Bronchial epithelial cell (primary cell): ENCODE measurements at regions not wholly inside any gene's neighbourhood (a gene's known extent, or its start where the extent isn't known, plus 50 kb on each side); places are given as distances from the start of the nearest gene placed in this dataset.

Experiments used
- DNase-seq: peaks from one replicate; pipeline ENCODE4 v3.0.0-alpha.2; 2010; ENCODE audit warnings: low read depth
- FAIRE-seq: peaks from 2 replicates; lab custom pipeline; 2011; peaks lifted over from hg19 to GRCh38; lab: Jason Lieb, UNC
- H3K27me3 ChIP-seq: 2 replicates; pipeline ENCODE4 v1.5.1; 2011; ENCODE audit warnings: low read length; ENCODE audit not compliant: control insufficient read depth, insufficient read depth
- H3K36me3 ChIP-seq: 2 replicates; pipeline ENCODE4 v1.5.1; 2011; ENCODE audit warnings: low read length; ENCODE audit not compliant: control insufficient read depth, insufficient read depth
- H3K4me3 ChIP-seq: 2 replicates; pipeline ENCODE4 v1.5.1; 2011; ENCODE audit warnings: mild to moderate bottlenecking, low read depth, low read length, control low read depth
- TF ChIP-seq, protein P1 (sequence below): IDR thresholded peaks from 2 replicates; pipeline ENCODE4 v1.5.1; 2011; ENCODE audit warnings: mild to moderate bottlenecking, moderate library complexity, low read length, control low read depth, inconsistent platforms; ENCODE audit not compliant: insufficient read depth, severe bottlenecking

GRCh38 chrX:45771560-45772340, 571.1 kb upstream of the DIPK2B start:
- DNase-seq = peak; percentile 59
- no peak for FAIRE-seq
- Histone ChIP-seq H3K4me3 (peak overlapping the region; percentile 47), H3K27me3 (no peaks in the 10 kb centered on the region), H3K36me3 (no peaks in the 10 kb centered on the region)
- TF ChIP-seq, protein P1, sequence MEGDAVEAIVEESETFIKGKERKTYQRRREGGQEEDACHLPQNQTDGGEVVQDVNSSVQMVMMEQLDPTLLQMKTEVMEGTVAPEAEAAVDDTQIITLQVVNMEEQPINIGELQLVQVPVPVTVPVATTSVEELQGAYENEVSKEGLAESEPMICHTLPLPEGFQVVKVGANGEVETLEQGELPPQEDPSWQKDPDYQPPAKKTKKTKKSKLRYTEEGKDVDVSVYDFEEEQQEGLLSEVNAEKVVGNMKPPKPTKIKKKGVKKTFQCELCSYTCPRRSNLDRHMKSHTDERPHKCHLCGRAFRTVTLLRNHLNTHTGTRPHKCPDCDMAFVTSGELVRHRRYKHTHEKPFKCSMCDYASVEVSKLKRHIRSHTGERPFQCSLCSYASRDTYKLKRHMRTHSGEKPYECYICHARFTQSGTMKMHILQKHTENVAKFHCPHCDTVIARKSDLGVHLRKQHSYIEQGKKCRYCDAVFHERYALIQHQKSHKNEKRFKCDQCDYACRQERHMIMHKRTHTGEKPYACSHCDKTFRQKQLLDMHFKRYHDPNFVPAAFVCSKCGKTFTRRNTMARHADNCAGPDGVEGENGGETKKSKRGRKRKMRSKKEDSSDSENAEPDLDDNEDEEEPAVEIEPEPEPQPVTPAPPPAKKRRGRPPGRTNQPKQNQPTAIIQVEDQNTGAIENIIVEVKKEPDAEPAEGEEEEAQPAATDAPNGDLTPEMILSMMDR = no peak

- TF ChIP-seq, protein P1 = no peak
- H3K36me3 ChIP-seq = no peaks in the 10 kb centered on the region
- DNase-seq = peak; percentile 91
- FAIRE-seq = no peak
- peak overlapping the region; percentile 47 for H3K4me3 ChIP-seq
- no peaks in the 10 kb centered on the region for H3K27me3 ChIP-seq
Observed at GRCh38 chrX:45771114-45771513, 570.4 kb upstream of the DIPK2B start.

DNA sequence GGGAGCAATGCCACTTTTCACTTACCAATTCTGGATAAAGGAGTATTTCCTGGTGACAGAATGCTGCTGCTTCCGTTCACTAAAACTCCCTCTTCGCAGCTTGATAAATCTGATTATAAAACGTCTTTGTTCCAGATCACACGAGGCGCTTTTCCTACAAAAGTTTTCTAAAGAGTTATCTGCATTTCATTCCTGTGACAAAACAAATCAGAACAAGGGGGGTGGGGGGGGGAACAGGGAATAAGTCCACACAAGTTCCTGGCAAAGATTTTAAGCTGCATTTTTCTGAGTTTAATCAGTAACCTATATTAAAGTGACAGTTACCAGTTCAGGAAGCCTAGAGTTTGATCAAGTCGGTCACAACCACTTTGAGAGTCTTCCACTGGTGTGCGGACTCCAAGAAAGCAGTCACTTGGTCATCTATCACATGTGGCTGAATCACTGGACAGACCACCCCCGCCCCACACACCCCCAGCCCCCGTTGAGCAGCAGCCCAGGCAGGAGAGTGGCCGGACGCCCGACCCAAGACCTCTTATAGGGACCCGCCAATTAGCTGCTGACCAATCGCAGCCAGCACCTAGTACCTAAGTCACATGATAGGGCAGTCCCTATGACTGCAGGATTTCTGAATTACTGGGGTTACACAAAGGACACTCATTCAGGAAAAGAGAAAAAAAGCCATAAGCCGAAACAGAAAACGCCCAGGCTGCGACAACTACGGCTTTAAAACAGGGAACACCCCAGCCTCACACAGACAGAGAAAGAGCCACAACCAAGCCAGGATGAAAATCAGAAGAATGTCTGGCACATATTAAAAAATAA, 569.3 kb upstream of the DIPK2B start:
- no peaks in the 10 kb centered on the region for H3K27me3 ChIP-seq
- peak overlapping the region; percentile 47 for H3K4me3 ChIP-seq
- DNase-seq = peak; percentile 65
- FAIRE-seq = no peak
- TF ChIP-seq, protein P1 = no peak
- no peaks in the 10 kb centered on the region for H3K36me3 ChIP-seq

GRCh38 chrX:45768666-45769236, 568.1 kb upstream of the DIPK2B start:
- H3K27me3 ChIP-seq = no peaks in the 10 kb centered on the region
- peak overlapping the region; percentile 47 for H3K4me3 ChIP-seq
- FAIRE-seq (no peak), DNase-seq (no peak)
- H3K36me3 ChIP-seq = no peaks in the 10 kb centered on the region
- TF ChIP-seq, protein P1 = no peak

DNA sequence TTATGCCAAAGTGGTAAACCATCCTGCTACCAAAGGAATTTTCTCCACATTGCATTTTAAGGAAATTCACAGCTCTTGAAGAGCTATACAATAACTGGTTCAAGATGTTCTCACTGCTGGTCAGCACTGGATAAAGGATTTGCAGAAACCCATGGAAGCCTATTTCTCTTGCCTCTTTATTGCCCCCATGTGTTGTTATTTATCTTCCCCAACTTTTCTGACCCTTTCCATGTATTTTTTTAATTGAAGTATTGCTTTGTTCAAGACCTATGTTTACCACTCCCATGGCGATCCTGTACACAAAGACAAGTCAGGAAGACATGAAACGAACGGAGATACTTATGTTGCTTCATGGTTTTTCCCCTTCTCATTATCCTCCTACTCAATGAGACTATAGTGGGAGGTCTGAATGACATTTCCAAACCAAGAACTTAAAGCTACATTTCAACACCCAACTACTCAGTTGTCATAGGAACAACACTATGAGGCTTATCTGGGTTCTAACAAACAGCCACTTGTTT, 566.4 kb upstream of the DIPK2B start:
- H3K36me3 ChIP-seq = no peaks in the 10 kb centered on the region

More for the DNA sequence above, 566.4 kb upstream of the DIPK2B start:
- Histone ChIP-seq H3K27me3 (no peaks in the 10 kb centered on the region), H3K4me3 (no peak overlapping the region)
- no peak for FAIRE-seq
- TF ChIP-seq, protein P1 = no peak
- peak; percentile 61 for DNase-seq
